ENCODE measurements at regions not wholly inside any gene's neighbourhood (a gene's known extent, or its start where the extent isn't known, plus 50 kb on each side); places are given as distances from the start of the nearest gene placed in this dataset.

DNA sequence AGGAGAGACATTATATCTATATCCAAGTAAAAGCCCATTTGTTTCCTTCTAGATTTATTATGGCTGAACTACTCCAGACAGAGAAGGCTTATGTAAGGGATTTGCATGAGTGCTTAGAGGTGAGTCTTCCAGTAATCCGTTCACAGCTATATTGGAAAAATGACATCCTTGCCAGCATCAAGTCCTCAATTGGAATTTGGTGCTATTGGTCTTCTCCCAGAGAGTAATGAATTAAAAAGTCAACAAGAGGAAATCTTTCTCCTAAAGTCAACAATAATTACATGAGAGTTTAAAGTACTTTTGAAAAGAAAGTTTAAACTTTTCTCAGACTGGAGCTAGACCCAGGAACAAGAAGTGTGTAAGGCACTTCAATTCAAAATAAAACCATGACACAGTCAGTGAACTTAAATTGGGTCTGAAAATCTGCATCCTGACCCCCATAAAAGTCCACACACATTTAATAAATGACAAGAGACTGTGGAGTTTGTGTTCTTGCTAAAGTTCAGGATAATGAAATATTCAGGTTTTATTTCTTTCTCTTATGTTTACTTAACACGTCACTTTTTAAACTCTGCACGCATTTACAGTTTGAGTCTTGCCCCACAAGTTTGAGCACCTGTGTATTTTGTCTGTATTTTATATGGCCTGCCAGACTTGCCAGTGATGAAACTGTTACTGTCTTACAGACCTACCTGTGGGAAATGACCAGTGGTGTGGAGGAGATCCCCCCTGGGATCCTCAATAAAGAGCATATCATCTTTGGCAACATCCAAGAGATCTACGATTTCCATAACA, 268.2 kb upstream of the UMPS start:
- TF ChIP-seq, protein P1, sequence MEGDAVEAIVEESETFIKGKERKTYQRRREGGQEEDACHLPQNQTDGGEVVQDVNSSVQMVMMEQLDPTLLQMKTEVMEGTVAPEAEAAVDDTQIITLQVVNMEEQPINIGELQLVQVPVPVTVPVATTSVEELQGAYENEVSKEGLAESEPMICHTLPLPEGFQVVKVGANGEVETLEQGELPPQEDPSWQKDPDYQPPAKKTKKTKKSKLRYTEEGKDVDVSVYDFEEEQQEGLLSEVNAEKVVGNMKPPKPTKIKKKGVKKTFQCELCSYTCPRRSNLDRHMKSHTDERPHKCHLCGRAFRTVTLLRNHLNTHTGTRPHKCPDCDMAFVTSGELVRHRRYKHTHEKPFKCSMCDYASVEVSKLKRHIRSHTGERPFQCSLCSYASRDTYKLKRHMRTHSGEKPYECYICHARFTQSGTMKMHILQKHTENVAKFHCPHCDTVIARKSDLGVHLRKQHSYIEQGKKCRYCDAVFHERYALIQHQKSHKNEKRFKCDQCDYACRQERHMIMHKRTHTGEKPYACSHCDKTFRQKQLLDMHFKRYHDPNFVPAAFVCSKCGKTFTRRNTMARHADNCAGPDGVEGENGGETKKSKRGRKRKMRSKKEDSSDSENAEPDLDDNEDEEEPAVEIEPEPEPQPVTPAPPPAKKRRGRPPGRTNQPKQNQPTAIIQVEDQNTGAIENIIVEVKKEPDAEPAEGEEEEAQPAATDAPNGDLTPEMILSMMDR (conservative IDR thresholded peaks at IDR 0.05; ENCODE audit: low read length) = no peak
- no peak for TF ChIP-seq EZH2phosphoT487 (IDR thresholded peaks at IDR 0.05; ENCODE audit: borderline replicate concordance, low read depth, low read length)

Data from OCI-LY7 (cell line).